ENCODE measurements at regions not wholly inside any gene's neighbourhood (a gene's known extent, or its start where the extent isn't known, plus 50 kb on each side); places are given as distances from the start of the nearest gene placed in this dataset.

DNA sequence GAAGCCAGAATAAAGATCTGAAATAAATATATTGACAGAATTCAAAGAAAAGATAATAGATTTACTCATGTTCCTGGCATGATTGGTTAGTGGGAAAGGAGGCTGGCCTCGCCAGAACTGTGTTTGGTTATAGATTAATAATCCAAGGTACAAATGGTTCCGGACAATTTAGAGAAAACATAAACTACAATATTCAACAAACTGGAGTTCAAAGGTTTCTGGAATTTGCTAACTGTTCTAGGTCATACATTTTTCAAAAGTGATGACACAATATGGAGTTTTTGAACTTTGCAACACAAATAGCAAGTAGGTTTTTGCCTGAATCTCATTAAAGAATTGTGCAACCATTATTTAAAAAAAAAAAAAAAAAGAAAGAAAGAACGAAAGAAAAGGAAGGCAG, 251.7 kb upstream of the SALL1 start:
- H3K36me3 ChIP-seq (ENCODE audit: insufficient read depth, low read length), result no peaks in the 10 kb centered on the region
- no peaks in the 10 kb centered on the region for H3K4me1 ChIP-seq (ENCODE audit: insufficient read depth, low read length, poor library complexity, severe bottlenecking)
- H3K9me2 ChIP-seq (replicated peaks; ENCODE audit: low read depth, low read length), result no peaks in the 10 kb centered on the region
- H3K9me3 ChIP-seq (ENCODE audit: insufficient read depth, low read depth, low read length), result peaks cover 4% of the 10 kb centered on the region; the same call in 1 of the 2 replicates
- no peaks in the 10 kb centered on the region for H3K79me2 ChIP-seq (ENCODE audit: insufficient read depth, low read length)
- no peak overlapping the region for H2AFZ ChIP-seq (ENCODE audit: low read length)
- no peaks in the 10 kb centered on the region for H3F3A ChIP-seq (ENCODE audit: low read depth)
- H3K9ac ChIP-seq (ENCODE audit: low read depth, low read length, poor library complexity, severe bottlenecking), result no peak overlapping the region
- no peak for TF ChIP-seq EZH2phosphoT487 (IDR thresholded peaks at IDR 0.05; ENCODE audit: borderline replicate concordance)
- TF ChIP-seq, protein P1, sequence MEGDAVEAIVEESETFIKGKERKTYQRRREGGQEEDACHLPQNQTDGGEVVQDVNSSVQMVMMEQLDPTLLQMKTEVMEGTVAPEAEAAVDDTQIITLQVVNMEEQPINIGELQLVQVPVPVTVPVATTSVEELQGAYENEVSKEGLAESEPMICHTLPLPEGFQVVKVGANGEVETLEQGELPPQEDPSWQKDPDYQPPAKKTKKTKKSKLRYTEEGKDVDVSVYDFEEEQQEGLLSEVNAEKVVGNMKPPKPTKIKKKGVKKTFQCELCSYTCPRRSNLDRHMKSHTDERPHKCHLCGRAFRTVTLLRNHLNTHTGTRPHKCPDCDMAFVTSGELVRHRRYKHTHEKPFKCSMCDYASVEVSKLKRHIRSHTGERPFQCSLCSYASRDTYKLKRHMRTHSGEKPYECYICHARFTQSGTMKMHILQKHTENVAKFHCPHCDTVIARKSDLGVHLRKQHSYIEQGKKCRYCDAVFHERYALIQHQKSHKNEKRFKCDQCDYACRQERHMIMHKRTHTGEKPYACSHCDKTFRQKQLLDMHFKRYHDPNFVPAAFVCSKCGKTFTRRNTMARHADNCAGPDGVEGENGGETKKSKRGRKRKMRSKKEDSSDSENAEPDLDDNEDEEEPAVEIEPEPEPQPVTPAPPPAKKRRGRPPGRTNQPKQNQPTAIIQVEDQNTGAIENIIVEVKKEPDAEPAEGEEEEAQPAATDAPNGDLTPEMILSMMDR (conservative IDR thresholded peaks at IDR 0.05; ENCODE audit: low read length), result no peak
- H3K4me2 ChIP-seq (ENCODE audit: low read depth, low read length, poor library complexity, severe bottlenecking), result no peak overlapping the region
- H3K27me3 ChIP-seq (ENCODE audit: insufficient read depth, low read length, poor library complexity, severe bottlenecking), result no peaks in the 10 kb centered on the region
- H4K20me1 ChIP-seq (ENCODE audit: insufficient read depth, low read length, poor library complexity, severe bottlenecking), result no peaks in the 10 kb centered on the region
- H3K4me3 ChIP-seq (ENCODE audit: low read length, poor library complexity, severe bottlenecking), result no peak overlapping the region

DNA sequence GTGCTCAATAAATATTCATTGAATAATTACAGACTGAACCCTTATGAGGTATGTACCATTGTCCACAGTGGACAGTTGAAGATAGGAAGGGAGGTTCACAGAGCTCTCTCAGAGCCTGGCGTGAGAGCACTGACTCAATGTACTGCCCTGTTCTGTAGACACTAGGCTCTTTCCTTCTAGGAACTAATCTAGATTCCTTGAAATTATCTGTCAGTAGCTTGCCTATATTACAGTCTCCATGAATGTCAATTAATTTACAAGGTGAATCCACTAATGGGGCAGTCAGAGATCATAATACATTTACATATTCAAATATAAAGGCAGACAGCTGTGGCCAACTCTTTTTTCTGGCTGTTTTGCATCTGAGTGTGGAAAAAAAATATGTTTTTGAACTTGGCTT, 251.2 kb upstream of the SALL1 start:
- H4K20me1 ChIP-seq (ENCODE audit: insufficient read depth, low read length, poor library complexity, severe bottlenecking), result no peaks in the 10 kb centered on the region
- no peak overlapping the region for H3K4me3 ChIP-seq (ENCODE audit: low read length, poor library complexity, severe bottlenecking)
- no peaks in the 10 kb centered on the region for H3F3A ChIP-seq (ENCODE audit: low read depth)

DNA sequence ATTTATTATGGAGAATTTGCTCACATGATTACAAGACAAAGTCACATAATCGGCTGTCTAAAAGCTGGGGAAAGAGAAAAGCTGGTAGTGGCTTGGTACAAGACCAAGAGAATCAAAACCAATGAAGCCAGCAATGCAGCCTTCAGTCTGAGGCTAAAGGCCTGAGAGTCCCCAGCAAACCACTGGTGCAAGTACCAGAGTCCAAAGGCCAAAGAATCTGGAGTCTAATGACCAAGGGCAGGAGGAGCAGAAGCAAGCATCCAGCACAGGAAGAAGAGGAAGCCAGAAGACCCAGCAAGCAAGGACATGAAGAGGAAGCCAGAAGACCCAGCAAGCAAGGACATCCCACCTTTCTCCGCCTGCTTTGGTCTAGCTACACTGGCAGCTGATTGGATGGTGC, 250.6 kb upstream of the SALL1 start:
- Histone ChIP-seq H3K36me3 (ENCODE audit: insufficient read depth, low read length) (no peaks in the 10 kb centered on the region), H3K9ac (ENCODE audit: low read depth, low read length, poor library complexity, severe bottlenecking) (no peak overlapping the region), H4K20me1 (ENCODE audit: insufficient read depth, low read length, poor library complexity, severe bottlenecking) (no peaks in the 10 kb centered on the region), H3K4me2 (ENCODE audit: low read depth, low read length, poor library complexity, severe bottlenecking) (no peak overlapping the region), H3K9me3 (ENCODE audit: insufficient read depth, low read depth, low read length) (peaks cover 4% of the 10 kb centered on the region; the same call in 1 of the 2 replicates), H3K9me2 (replicated peaks; ENCODE audit: low read depth, low read length) (no peaks in the 10 kb centered on the region), H3K27me3 (ENCODE audit: insufficient read depth, low read length, poor library complexity, severe bottlenecking) (no peaks in the 10 kb centered on the region), H3K4me1 (ENCODE audit: insufficient read depth, low read length, poor library complexity, severe bottlenecking) (no peaks in the 10 kb centered on the region), H3F3A (ENCODE audit: low read depth) (no peaks in the 10 kb centered on the region), H3K79me2 (ENCODE audit: insufficient read depth, low read length) (no peaks in the 10 kb centered on the region), H2AFZ (ENCODE audit: low read length) (no peak overlapping the region), H3K4me3 (ENCODE audit: low read length, poor library complexity, severe bottlenecking) (no peak overlapping the region)
- TF ChIP-seq, protein P1 (conservative IDR thresholded peaks at IDR 0.05; ENCODE audit: low read length), result no peak
- TF ChIP-seq EZH2phosphoT487 (IDR thresholded peaks at IDR 0.05; ENCODE audit: borderline replicate concordance), result no peak

More for the DNA sequence above, 251.2 kb upstream of the SALL1 start:
- Histone ChIP-seq H3K27me3 (ENCODE audit: insufficient read depth, low read length, poor library complexity, severe bottlenecking) (no peaks in the 10 kb centered on the region), H3K4me2 (ENCODE audit: low read depth, low read length, poor library complexity, severe bottlenecking) (no peak overlapping the region), H2AFZ (ENCODE audit: low read length) (no peak overlapping the region), H3K9me3 (ENCODE audit: insufficient read depth, low read depth, low read length) (peaks cover 4% of the 10 kb centered on the region; the same call in 1 of the 2 replicates), H3K79me2 (ENCODE audit: insufficient read depth, low read length) (no peaks in the 10 kb centered on the region), H3K4me1 (ENCODE audit: insufficient read depth, low read length, poor library complexity, severe bottlenecking) (no peaks in the 10 kb centered on the region), H3K9me2 (replicated peaks; ENCODE audit: low read depth, low read length) (no peaks in the 10 kb centered on the region), H3K36me3 (ENCODE audit: insufficient read depth, low read length) (no peaks in the 10 kb centered on the region), H3K9ac (ENCODE audit: low read depth, low read length, poor library complexity, severe bottlenecking) (no peak overlapping the region)
- no peak for TF ChIP-seq EZH2phosphoT487 (IDR thresholded peaks at IDR 0.05; ENCODE audit: borderline replicate concordance)
- TF ChIP-seq, protein P1 (conservative IDR thresholded peaks at IDR 0.05; ENCODE audit: low read length), result no peak
